LNCaP clone FGC (cell line): ENCODE measurements at regions not wholly inside any gene's neighbourhood (a gene's known extent, or its start where the extent isn't known, plus 50 kb on each side); places are given as distances from the start of the nearest gene placed in this dataset.

Source experiments
- DNase-seq: peaks from one replicate; pipeline ENCODE4 v3.0.0-alpha.2; 2011; ENCODE audit warnings: low read depth
- H3K4me3 ChIP-seq: 2 replicates; pipeline ENCODE4 v1.5.1; 2011; ENCODE audit warnings: mild to moderate bottlenecking, low read depth, low read length, control low read depth
- TF ChIP-seq, protein P1 (sequence below): IDR thresholded peaks from 2 replicates; pipeline ENCODE4 v1.5.1; 2012; ENCODE audit warnings: mild to moderate bottlenecking; ENCODE audit not compliant: control insufficient read depth, insufficient read depth; ENCODE audit errors: extremely low read depth

GRCh38 chr4:117968606-117969005 is 65.7 kb upstream of the NDST3 start:
- no peak for DNase-seq
- TF ChIP-seq, protein P1, sequence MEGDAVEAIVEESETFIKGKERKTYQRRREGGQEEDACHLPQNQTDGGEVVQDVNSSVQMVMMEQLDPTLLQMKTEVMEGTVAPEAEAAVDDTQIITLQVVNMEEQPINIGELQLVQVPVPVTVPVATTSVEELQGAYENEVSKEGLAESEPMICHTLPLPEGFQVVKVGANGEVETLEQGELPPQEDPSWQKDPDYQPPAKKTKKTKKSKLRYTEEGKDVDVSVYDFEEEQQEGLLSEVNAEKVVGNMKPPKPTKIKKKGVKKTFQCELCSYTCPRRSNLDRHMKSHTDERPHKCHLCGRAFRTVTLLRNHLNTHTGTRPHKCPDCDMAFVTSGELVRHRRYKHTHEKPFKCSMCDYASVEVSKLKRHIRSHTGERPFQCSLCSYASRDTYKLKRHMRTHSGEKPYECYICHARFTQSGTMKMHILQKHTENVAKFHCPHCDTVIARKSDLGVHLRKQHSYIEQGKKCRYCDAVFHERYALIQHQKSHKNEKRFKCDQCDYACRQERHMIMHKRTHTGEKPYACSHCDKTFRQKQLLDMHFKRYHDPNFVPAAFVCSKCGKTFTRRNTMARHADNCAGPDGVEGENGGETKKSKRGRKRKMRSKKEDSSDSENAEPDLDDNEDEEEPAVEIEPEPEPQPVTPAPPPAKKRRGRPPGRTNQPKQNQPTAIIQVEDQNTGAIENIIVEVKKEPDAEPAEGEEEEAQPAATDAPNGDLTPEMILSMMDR = no peak
- no peak overlapping the region for H3K4me3 ChIP-seq

DNA sequence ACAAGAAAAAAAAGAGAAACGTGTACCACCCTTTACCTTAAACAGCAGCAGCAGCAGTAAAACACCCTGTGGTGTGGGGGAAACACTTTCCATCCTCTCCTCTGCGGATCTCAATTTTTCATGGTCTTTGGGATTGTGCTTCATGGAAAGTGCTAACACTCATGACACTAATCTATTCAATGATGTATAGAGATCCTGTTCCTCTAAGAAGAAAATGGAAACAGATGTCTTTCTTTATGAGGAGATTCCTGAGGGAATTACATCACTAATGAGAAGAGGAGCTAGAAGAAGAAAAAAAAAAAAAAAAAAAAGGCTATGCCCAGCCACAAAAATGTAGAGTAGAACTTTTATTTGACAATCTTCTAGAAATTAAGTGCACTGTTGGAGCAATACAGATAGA is 62.9 kb upstream of the NDST3 start:
- DNase-seq = no peak
- H3K4me3 ChIP-seq = no peak overlapping the region
- TF ChIP-seq, protein P1 = no peak

- no peak for DNase-seq
- TF ChIP-seq, protein P1 = no peak
- H3K4me3 ChIP-seq = no peak overlapping the region
Measured at GRCh38 chr4:117983541-117984365, 50.5 kb upstream of the NDST3 start.

DNA sequence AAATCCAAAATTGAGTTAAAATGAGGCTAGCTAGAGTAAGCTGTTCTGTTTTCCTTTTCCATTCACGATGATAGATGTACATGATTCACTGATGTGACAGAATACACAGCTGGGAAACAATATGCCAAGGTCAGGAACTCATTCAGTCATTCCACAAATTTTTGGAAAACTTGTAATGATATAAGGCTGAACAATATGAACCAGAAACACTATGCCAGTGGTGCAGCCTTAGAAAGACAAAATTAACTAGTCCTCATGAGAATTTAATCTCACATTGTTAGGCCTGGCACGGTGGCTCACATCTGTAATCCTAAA is 50.0 kb upstream of the NDST3 start:
- no peak for DNase-seq
- H3K4me3 ChIP-seq = no peak overlapping the region
- TF ChIP-seq, protein P1 = no peak
